ENCODE measurements at regions not wholly inside any gene's neighbourhood (a gene's known extent, or its start where the extent isn't known, plus 50 kb on each side); places are given as distances from the start of the nearest gene placed in this dataset.
A peak's percentile ranks its signal among the peaks of the same experiment; 100 is the strongest.

- intact Hi-C loops (cut with DNase I; ENCODE audit: low total_unique reads), result no loop called here
- no peak overlapping the region for H3K4me3 ChIP-seq
- in situ Hi-C loops (cut with MboI; ENCODE audit: low sequenced_read_pairs in 4 of 4), result no loop called here
- no peak for ATAC-seq
- no peaks in the 10 kb centered on the region for H3K36me3 ChIP-seq
- H3K27me3 ChIP-seq, result no peaks in the 10 kb centered on the region
- DNase-seq, result no peak
- H3K4me1 ChIP-seq, result no peaks in the 10 kb centered on the region
- TF ChIP-seq, protein P1, sequence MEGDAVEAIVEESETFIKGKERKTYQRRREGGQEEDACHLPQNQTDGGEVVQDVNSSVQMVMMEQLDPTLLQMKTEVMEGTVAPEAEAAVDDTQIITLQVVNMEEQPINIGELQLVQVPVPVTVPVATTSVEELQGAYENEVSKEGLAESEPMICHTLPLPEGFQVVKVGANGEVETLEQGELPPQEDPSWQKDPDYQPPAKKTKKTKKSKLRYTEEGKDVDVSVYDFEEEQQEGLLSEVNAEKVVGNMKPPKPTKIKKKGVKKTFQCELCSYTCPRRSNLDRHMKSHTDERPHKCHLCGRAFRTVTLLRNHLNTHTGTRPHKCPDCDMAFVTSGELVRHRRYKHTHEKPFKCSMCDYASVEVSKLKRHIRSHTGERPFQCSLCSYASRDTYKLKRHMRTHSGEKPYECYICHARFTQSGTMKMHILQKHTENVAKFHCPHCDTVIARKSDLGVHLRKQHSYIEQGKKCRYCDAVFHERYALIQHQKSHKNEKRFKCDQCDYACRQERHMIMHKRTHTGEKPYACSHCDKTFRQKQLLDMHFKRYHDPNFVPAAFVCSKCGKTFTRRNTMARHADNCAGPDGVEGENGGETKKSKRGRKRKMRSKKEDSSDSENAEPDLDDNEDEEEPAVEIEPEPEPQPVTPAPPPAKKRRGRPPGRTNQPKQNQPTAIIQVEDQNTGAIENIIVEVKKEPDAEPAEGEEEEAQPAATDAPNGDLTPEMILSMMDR (IDR thresholded peaks at IDR 0.05 in 4 of 5, conservative IDR thresholded peaks at IDR 0.05 in 1 of 5), result no peak
- TF ChIP-seq POLR2A (IDR thresholded peaks at IDR 0.05), result no peak
- H3K27ac ChIP-seq, result no peak overlapping the region
- H3K9me3 ChIP-seq, result no peaks in the 10 kb centered on the region
These were observed 796.2 kb downstream of the EFNA5 start for GRCh38 chr5:106874531-106874930.

DNA sequence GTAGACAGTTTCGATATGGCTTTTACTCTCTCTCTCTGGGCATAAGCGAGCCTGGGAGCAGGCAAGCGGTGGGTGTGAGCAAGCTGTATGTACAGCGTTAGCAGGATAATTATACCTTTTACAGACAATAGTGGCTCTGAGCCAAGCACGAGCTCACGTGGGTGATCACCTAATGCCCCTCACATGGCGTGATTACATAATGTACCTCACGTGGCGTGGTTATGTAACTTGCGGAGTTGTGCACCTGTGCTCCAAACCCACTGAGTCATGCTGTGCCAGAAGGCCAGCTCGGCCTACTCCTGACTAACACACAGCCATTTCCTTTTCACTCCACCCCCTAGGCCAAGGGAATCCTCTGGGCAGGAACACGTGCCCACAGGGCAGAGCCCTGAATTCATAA lies 797.2 kb downstream of the EFNA5 start:
- Histone ChIP-seq H3K27ac (no peak overlapping the region), H3K36me3 (no peaks in the 10 kb centered on the region), H3K4me3 (no peak overlapping the region), H3K4me1 (no peaks in the 10 kb centered on the region), H3K9me3 (no peaks in the 10 kb centered on the region), H3K27me3 (no peaks in the 10 kb centered on the region)
- intact Hi-C loops (cut with DNase I; ENCODE audit: low total_unique reads) (no loop called here), in situ Hi-C loops (cut with MboI; ENCODE audit: low sequenced_read_pairs in 4 of 4) (no loop called here)
- ATAC-seq, result no peak
- no peak for DNase-seq
- TF ChIP-seq, protein P1 (IDR thresholded peaks at IDR 0.05 in 4 of 5, conservative IDR thresholded peaks at IDR 0.05 in 1 of 5), result no peak
- no peak for TF ChIP-seq POLR2A (IDR thresholded peaks at IDR 0.05)

DNA sequence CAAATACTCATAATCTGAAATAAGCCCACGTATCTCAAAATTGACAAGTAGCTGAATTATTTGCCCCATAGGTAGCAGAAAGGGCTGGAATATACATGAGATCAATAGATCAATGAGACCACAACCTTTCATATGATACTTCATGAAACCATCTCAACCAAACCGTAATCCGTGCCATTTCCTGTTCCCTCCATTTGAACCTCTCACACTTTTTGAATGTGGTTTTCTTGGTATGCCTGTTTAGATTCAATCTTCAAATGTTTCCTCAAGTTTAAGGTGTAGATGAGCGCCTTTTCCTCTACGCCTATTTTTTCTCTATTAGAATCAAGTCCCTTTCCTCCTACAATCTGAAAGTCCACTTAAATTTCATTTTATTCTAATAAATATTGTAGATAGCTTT lies 805.5 kb downstream of the EFNA5 start:
- ATAC-seq, result no peak
- no peak for DNase-seq
- peaks cover 8 to 12% of the 10 kb centered on the region in 2 donors for H3K4me1 ChIP-seq
- in situ Hi-C loops (cut with MboI; ENCODE audit: low sequenced_read_pairs in 4 of 4) (no loop called here), intact Hi-C loops (cut with DNase I; ENCODE audit: low total_unique reads) (no loop called here)
- H3K9me3 ChIP-seq, result no peaks in the 10 kb centered on the region
- no peak overlapping the region for H3K27ac ChIP-seq
- H3K36me3 ChIP-seq, result no peaks in the 10 kb centered on the region
- no peak overlapping the region for H3K4me3 ChIP-seq
- TF ChIP-seq, protein P1 (IDR thresholded peaks at IDR 0.05 in 4 of 5, conservative IDR thresholded peaks at IDR 0.05 in 1 of 5), result no peak
- no peak for TF ChIP-seq POLR2A (IDR thresholded peaks at IDR 0.05)
- no peaks in the 10 kb centered on the region for H3K27me3 ChIP-seq

DNA sequence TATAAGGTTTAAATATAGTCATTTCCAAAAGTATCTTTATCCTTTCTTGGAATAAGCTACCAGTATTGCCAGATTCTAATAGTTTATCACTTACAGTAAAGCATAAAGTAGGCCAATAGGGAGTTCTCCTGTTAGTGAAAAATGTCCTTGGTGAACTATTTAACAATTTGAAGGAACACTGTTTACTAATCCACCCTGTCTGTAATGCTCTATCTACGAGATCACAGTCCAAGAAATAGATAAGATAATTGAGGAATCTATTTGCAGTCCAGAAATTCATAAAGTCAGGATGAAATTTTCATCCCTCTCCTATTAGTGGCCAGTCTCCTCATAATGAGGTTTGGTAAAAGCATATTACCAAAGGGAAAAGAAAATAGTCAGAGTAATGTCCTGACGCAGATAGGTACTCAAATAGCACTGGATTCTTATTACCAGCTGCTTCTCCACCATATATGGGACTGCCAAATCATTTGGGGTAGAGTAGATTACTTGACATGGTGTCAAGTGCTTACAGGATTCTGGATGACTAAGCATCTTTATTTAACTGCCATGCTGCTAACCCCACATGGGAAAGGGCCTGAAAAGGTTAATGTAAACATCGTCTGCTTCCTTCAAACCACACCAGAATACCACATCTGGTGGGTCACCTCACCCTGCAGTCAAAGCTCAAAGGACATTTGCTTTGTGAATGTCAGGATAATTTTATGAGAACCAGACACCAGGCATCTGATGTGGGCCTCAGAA lies 808.1 kb downstream of the EFNA5 start:
- in situ Hi-C loops (cut with MboI; ENCODE audit: low sequenced_read_pairs in 4 of 4) (no loop called here), intact Hi-C loops (cut with DNase I; ENCODE audit: low total_unique reads) (no loop called here)
- Histone ChIP-seq H3K27ac (peak overlapping the region in 3 of 4 donors; percentile 29 to 60 (median 42)), H3K4me1 (peaks cover 8 to 12% of the 10 kb centered on the region in 2 donors), H3K4me3 (no peak overlapping the region), H3K27me3 (no peaks in the 10 kb centered on the region), H3K9me3 (no peaks in the 10 kb centered on the region), H3K36me3 (no peaks in the 10 kb centered on the region)
- ATAC-seq (peak in 1 of 2 donors; percentile 91), DNase-seq (no peak)
- TF ChIP-seq POLR2A (IDR thresholded peaks at IDR 0.05), result no peak
- TF ChIP-seq, protein P1 (IDR thresholded peaks at IDR 0.05 in 4 of 5, conservative IDR thresholded peaks at IDR 0.05 in 1 of 5), result no peak
